ENCODE measurements at regions not wholly inside any gene's neighbourhood (a gene's known extent, or its start where the extent isn't known, plus 50 kb on each side); places are given as distances from the start of the nearest gene placed in this dataset.
A peak's percentile ranks its signal among the peaks of the same experiment; 100 is the strongest.

DNA sequence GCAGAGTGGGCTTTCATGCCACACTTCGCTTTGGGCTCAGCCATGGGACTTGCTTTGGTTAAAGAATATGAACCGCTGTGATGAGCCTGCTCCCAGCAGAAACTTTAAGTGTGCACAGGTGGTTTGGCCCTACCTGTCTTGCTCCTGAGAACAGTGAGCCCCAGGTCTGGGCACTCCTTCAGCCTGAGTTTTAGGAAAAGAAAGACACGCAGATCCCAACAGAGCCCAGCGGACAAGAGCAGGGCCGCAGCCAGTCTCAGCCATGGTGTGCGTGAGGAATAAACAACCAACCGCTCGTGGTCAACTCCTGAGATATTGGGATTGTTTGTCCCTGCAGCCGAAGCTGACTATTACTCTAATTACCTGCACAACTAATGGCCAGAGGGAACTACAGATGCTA, 217.1 kb upstream of the C1orf174 start:
- no peak for ATAC-seq
- WGBS = 92% methylated on average over 9 of the region's 9 CpGs
- no peaks in the 10 kb centered on the region for H3K4me1 ChIP-seq (ENCODE audit: control insufficient read depth, insufficient read depth, low read length)
- no peak for DNase-seq
- no peak overlapping the region for H3K4me3 ChIP-seq (ENCODE audit: low read length)
- H3K27ac ChIP-seq (ENCODE audit: low read length) = no peak overlapping the region
- no peaks in the 10 kb centered on the region for H3K27me3 ChIP-seq (ENCODE audit: control insufficient read depth, insufficient read depth)
- intact Hi-C loops (cut with DNase I) = no loop called here
- H3K9me3 ChIP-seq (ENCODE audit: control insufficient read depth, low read length) = no peaks in the 10 kb centered on the region

DNA sequence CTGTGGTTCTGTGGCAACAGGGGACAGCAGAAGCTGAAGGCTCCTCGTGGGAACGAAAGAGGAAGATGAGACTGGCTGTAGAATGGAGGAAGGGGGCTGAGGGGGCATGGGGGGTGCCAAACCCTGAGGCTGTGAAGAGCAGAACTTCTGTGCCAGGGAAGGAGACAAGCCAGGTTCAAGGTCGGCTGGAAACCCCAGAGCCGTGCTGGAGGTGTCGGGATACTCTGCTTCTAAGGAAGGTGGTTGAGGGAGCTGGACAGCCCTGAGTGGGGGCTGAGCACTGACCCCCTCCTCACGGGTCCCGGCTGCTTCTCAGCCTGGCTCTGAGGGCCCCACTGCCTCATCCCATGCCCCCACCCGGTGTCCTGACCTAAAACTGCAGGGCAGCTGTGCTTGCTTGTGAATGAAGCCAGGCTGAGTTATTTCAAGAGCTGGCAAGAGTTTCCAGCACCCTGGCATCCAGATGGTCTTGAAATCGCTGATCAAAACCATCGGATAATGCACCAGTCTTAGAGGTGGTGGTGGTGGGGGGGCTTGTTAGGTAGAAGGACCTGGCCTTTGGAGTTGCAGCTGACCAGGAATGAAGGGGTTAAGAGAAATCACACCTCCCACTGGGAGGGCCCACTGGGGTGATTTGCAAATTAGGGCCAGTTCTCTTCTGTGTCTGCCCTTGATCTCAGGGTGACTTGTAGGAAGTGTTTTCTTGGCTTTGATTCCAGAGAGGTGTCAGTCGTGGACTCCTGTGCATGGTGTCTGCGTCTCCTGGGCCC, 218.9 kb upstream of the C1orf174 start:
- DNase-seq (no peak), ATAC-seq (peak in 1 of 2 donors; percentile 44)
- no peaks in the 10 kb centered on the region for H3K4me1 ChIP-seq (ENCODE audit: control insufficient read depth, insufficient read depth, low read length)
- WGBS = 43% methylated on average over 12 of the region's 12 CpGs
- intact Hi-C loops (cut with DNase I) = no loop called here
- H3K27me3 ChIP-seq (ENCODE audit: control insufficient read depth, insufficient read depth) = no peaks in the 10 kb centered on the region
- H3K27ac ChIP-seq (ENCODE audit: low read length) = no peak overlapping the region
- no peaks in the 10 kb centered on the region for H3K9me3 ChIP-seq (ENCODE audit: control insufficient read depth, low read length)
- no peak overlapping the region for H3K4me3 ChIP-seq (ENCODE audit: low read length)

DNA sequence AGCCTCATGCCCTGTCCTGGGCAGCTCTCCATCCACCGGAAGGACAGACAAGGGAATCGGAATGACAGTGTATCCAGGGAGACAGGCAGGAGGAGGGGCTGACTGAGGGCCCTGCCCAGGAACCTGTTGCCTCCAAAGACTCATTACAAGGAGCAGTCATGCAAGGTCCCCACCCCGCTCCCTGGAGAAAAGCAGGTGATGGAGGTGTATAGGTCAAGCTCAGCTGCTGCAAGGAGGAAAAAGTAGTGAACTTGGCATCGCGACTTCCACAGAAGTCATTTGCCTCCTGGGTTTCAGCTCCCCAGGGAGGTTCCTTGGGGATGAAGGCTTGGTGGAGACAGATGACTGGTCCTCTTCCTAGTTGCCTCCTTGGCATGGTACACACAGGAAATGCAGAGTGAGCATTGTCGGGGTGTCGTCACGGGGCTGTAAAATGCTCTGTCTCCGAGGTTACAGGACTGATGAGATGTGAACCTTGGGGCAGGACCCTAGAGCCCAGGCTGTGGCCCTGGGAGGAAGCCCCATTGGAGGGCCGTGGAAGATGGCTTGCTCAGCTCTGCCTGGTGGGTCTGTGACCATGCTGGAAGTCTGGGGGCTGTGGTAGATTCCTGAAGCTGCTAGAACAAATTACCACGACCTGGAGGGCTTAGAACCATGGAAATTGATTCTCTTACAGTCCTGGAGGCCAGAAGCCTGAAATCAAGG, 219.6 kb upstream of the C1orf174 start:
- Histone ChIP-seq H3K27me3 (ENCODE audit: control insufficient read depth, insufficient read depth) (no peaks in the 10 kb centered on the region), H3K4me3 (ENCODE audit: low read length) (no peak overlapping the region), H3K9me3 (ENCODE audit: control insufficient read depth, low read length) (no peaks in the 10 kb centered on the region), H3K27ac (ENCODE audit: low read length) (no peak overlapping the region), H3K4me1 (ENCODE audit: control insufficient read depth, insufficient read depth, low read length) (no peaks in the 10 kb centered on the region)
- ATAC-seq (peak; percentile 22 to 39), DNase-seq (no peak)
- intact Hi-C loops (cut with DNase I) = no loop called here
- 61% methylated on average over 11 of the region's 11 CpGs for WGBS

DNA sequence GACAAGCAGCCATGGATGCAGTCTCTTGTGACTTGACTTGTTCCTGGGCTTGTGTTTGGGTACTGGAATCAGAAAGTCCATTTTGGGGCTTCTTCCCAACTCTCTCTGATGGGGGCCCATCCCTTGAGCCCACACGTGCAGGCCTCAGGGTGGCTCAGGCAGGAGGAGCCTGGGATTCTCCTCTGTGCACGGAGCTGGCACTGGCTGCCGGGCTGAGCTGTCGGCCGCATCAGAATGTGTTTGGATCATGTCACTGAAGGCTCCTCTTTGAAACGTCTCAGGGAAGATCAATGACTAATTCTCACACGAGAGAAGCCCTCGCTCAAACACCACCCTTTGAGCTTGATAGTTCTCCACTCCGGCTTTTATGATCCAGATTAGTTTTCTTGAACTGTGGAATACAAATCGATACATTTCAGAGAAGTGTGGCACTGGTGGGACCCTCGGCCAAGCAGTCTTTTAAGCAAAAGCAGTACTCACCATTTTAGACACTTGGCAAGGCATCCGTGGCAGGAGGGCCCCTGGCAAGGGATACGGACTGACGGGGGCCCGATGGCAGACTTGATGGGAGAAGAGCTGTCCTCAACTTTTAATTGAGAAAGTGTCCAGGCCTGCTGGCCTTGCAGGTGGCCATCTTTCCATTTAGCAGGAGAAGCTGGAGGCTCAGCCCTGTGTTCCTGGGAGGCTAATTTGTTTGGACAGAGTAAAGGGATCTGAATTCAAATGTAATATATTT, 220.7 kb upstream of the C1orf174 start:
- DNase-seq (no peak), ATAC-seq (no peak)
- Histone ChIP-seq H3K4me1 (ENCODE audit: control insufficient read depth, insufficient read depth, low read length) (no peaks in the 10 kb centered on the region), H3K27ac (ENCODE audit: low read length) (no peak overlapping the region), H3K4me3 (ENCODE audit: low read length) (no peak overlapping the region), H3K27me3 (ENCODE audit: control insufficient read depth, insufficient read depth) (no peaks in the 10 kb centered on the region), H3K9me3 (ENCODE audit: control insufficient read depth, low read length) (no peaks in the 10 kb centered on the region)
- intact Hi-C loops (cut with DNase I) = no loop called here
- WGBS = 56% methylated on average over 15 of the region's 15 CpGs

DNA sequence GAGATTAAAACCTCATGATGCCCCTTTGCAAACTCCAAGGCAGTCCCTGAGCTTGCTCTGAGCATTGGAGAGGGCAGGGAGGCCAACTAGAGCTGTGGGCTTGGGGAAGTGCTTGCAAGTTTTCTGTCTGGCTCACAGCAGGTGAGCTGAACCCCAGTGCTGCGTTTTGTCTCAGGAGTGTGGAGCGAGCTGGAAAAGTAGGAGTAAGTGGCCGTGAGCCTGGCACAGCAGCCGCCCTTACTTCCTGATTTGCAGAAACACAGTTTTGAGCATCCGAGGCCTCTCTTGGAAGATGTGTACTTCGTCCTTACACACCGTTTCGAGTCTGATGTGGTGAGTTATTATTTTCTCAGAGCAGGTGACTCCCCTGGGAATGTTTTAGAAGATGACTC, 221.2 kb upstream of the C1orf174 start:
- 77% methylated on average over 8 of the region's 8 CpGs for WGBS
- H3K27me3 ChIP-seq (ENCODE audit: control insufficient read depth, insufficient read depth) = no peaks in the 10 kb centered on the region

DNA sequence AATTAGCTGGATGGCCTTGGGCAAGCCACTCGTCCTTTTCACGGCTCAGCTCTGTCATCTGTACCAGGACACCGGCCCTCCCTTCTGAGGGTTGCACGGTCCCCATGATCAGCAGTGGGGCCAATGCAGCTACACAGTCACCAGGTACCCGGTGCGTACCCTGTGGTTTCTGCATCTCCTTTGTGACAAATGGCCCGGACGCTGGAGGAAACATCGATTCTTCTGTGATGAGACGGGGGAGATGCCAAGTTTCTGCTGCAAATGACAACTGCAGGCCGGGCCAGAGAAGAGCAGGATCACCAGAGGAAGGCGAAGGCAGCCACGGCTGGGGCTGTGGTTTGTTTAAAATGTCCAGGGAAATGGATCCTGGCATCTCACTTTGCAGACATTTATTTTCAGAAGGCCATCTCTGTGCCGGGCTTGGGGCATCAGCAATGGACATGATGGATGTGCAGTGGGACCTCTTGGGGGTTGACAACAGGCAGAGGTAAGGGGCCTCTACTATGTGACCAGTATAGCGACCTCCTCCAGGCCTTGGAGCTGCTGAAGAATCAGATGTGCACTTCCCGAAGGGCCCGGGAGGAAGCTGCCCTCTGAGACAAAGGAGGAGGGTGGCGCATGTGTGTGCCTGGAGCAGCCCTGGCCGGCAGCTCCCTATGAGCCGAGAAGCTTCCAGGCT, 221.9 kb upstream of the C1orf174 start:
- H3K4me1 ChIP-seq (ENCODE audit: control insufficient read depth, insufficient read depth, low read length) = no peaks in the 10 kb centered on the region
- intact Hi-C loops (cut with DNase I) = no loop called here
- H3K4me3 ChIP-seq (ENCODE audit: low read length) = no peak overlapping the region
- H3K9me3 ChIP-seq (ENCODE audit: control insufficient read depth, low read length) = no peaks in the 10 kb centered on the region
- H3K27me3 ChIP-seq (ENCODE audit: control insufficient read depth, insufficient read depth) = no peaks in the 10 kb centered on the region
- WGBS = 79% methylated on average over 20 of the region's 20 CpGs
- DNase-seq = no peak
- H3K27ac ChIP-seq (ENCODE audit: low read length) = no peak overlapping the region
- no peak for ATAC-seq

More for the DNA sequence above, 221.2 kb upstream of the C1orf174 start:
- H3K9me3 ChIP-seq (ENCODE audit: control insufficient read depth, low read length) = no peaks in the 10 kb centered on the region
- H3K4me3 ChIP-seq (ENCODE audit: low read length) = no peak overlapping the region
- DNase-seq (no peak), ATAC-seq (no peak)
- intact Hi-C loops (cut with DNase I) = no loop called here
- H3K27ac ChIP-seq (ENCODE audit: low read length) = no peak overlapping the region
- no peaks in the 10 kb centered on the region for H3K4me1 ChIP-seq (ENCODE audit: control insufficient read depth, insufficient read depth, low read length)

DNA sequence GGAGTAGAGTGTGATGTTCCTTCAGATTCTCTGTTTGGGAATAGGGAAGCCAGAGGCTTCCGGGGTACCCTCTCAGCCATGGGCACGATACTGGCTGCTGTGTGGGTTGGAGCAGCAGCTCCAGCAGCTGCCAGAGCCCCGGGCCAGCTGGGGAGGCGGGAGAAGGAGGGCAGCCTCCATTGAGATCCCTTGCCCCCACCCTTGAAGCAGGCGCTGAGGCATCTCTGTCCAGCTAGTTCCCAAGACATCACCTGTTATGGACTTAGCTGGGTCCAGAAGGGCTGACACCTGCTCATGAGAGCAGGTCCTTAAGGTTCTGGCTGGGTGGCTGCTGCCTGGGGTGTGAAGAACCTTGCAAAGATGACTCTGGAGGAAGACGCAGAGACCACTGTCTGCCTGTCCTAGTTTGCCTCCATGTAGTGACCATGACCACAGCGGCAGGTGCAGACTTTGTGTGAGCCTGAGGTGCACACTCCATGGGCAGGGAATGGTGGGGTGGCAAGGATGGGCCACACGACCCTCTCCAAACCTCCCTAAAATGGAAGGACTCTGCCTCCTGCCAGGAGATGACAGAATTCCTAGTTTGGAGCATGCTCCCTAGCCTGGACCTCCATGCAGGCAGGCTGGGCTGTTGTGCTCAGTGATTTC, 222.6 kb upstream of the C1orf174 start:
- Histone ChIP-seq H3K27me3 (ENCODE audit: control insufficient read depth, insufficient read depth) (no peaks in the 10 kb centered on the region), H3K4me3 (ENCODE audit: low read length) (no peak overlapping the region), H3K27ac (ENCODE audit: low read length) (no peak overlapping the region), H3K9me3 (ENCODE audit: control insufficient read depth, low read length) (no peaks in the 10 kb centered on the region), H3K4me1 (ENCODE audit: control insufficient read depth, insufficient read depth, low read length) (no peaks in the 10 kb centered on the region)
- 75% methylated on average over 8 of the region's 8 CpGs for WGBS
- no peak for DNase-seq
- intact Hi-C loops (cut with DNase I) = no loop called here
- no peak for ATAC-seq

DNA sequence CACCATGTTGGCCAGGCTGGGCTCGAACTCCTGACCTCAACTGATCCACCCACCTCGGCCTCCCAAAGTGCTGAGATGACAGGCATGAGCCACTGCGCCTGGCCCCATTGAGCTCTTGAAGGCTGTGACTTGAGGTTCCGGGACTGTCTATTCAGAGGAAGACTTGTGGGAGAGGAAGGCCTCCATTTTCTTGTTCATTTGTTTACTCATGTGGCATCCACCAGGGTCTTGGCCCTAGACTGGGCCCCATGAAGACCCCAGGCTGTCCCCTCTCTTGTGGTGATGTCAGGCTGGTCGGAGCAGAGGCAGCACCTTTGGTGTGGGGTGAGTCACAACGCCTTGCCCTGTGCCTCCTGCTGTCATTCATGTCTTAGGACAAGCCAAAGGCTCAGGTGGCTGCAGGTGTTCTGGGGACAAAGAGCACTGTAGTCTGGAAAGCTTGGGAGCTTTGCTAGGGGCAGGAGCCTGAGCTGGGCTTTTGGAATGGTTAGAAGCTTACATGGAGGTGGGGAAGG, 224.6 kb upstream of the C1orf174 start:
- H3K9me3 ChIP-seq (ENCODE audit: control insufficient read depth, low read length) = no peaks in the 10 kb centered on the region
- 72% methylated on average over 6 of the region's 6 CpGs for WGBS
- no peak overlapping the region for H3K27ac ChIP-seq (ENCODE audit: low read length)
- no peaks in the 10 kb centered on the region for H3K4me1 ChIP-seq (ENCODE audit: control insufficient read depth, insufficient read depth, low read length)
- ATAC-seq (no peak), DNase-seq (no peak)
- H3K4me3 ChIP-seq (ENCODE audit: low read length) = no peak overlapping the region
- intact Hi-C loops (cut with DNase I) = no loop called here
- no peaks in the 10 kb centered on the region for H3K27me3 ChIP-seq (ENCODE audit: control insufficient read depth, insufficient read depth)

DNA sequence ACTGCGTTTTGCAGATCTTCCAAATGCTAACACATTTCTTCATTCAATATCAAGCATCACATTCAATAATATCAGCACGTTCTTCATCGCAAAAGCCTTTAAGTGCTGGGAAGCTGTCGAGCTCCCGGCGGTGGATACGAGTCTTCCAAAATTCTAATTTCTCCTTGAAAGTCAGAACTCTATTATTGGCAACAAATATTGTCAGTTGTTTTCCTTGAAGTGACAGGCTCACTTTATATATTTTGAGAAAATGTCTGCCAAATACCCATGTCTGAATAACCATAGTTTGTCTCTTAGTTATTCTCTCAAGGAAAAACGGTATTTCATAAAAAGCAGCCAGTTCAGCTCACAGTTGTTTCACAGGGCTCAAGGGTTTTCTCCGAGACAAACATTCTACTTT, 226.2 kb upstream of the C1orf174 start:
- no peaks in the 10 kb centered on the region for H3K4me1 ChIP-seq (ENCODE audit: control insufficient read depth, insufficient read depth, low read length)
- no peaks in the 10 kb centered on the region for H3K27me3 ChIP-seq (ENCODE audit: control insufficient read depth, insufficient read depth)
- H3K9me3 ChIP-seq (ENCODE audit: control insufficient read depth, low read length) = no peaks in the 10 kb centered on the region
- ATAC-seq (no peak), DNase-seq (no peak)
- 88% methylated on average over 9 of the region's 9 CpGs for WGBS
- H3K27ac ChIP-seq (ENCODE audit: low read length) = no peak overlapping the region
- no peak overlapping the region for H3K4me3 ChIP-seq (ENCODE audit: low read length)
- intact Hi-C loops (cut with DNase I) = no loop called here

DNA sequence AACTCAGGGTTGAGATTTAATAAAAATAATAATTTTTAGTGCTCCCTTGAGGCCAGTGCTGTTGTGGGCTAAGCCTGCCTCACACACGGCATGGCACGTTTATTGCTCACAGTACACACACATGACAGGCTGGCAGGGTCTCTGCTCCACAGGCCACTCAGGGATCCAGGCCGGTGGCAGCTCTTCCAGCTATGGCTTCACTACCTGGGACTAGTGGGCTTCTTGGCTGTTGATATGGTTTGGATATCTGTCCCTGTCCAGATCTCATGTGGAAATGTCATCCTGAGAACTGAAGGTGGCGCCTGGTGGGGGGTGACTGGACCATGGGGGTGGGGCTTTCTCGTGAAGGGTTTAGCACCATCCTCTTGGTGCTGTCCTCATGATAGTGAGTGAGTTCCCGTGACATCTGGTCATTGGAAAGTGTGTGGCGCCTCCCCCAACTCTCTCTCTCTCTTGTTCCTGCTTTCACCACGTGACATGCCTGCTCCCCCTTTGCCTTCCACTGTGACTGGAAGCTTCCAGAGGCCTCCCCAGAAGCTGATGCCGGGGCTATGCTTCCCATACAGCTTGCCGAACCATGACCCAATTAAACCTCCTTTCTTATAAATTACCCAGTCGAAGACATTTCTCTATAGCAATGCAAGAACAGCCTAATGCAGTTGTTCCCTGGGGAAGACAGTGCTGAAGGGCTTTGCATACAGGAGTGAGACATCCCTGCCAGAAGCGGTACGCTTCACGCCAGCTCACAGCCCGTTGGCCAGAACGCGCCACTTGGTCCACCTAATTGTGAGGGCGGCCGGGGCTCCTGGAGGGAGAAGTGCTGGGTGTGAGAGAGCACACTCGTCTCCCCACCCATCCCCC, 226.9 kb upstream of the C1orf174 start:
- Histone ChIP-seq H3K4me1 (ENCODE audit: control insufficient read depth, insufficient read depth, low read length) (no peaks in the 10 kb centered on the region), H3K27me3 (ENCODE audit: control insufficient read depth, insufficient read depth) (no peaks in the 10 kb centered on the region), H3K9me3 (ENCODE audit: control insufficient read depth, low read length) (no peaks in the 10 kb centered on the region), H3K27ac (ENCODE audit: low read length) (no peak overlapping the region), H3K4me3 (ENCODE audit: low read length) (no peak overlapping the region)
- ATAC-seq = no peak
- intact Hi-C loops (cut with DNase I) = no loop called here
- WGBS = 81% methylated on average over 20 of the region's 20 CpGs
- DNase-seq = no peak

Measured in right cardiac atrium (tissue), 5 donors.